ENCODE measurements at regions not wholly inside any gene's neighbourhood (a gene's known extent, or its start where the extent isn't known, plus 50 kb on each side); places are given as distances from the start of the nearest gene placed in this dataset.

DNA sequence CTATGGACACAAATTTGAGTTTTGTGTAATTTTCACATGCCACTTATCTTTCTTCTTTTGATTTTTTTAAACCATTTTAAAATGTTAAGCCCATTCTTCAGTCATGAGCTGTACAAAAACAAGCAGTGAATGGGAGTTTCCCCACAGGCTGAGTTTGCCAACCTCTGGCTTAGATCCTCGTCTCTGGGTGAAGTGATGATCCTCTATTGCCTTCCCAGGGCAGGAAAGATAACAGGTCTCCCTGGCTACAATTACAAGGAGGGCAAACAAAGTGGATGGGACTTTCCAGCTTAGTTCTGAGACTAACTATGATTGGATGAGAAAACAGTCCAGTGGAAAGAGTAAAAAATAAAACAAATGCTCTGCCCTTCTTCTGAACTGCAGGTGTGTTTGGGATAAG, 203.7 kb downstream of the SPTSSA start:
- TF ChIP-seq EZH2 (IDR thresholded peaks at IDR 0.05; ENCODE audit: borderline replicate concordance, insufficient read depth, low read depth, low read length, poor library complexity, severe bottlenecking), result no peak
- TF ChIP-seq, protein P1, sequence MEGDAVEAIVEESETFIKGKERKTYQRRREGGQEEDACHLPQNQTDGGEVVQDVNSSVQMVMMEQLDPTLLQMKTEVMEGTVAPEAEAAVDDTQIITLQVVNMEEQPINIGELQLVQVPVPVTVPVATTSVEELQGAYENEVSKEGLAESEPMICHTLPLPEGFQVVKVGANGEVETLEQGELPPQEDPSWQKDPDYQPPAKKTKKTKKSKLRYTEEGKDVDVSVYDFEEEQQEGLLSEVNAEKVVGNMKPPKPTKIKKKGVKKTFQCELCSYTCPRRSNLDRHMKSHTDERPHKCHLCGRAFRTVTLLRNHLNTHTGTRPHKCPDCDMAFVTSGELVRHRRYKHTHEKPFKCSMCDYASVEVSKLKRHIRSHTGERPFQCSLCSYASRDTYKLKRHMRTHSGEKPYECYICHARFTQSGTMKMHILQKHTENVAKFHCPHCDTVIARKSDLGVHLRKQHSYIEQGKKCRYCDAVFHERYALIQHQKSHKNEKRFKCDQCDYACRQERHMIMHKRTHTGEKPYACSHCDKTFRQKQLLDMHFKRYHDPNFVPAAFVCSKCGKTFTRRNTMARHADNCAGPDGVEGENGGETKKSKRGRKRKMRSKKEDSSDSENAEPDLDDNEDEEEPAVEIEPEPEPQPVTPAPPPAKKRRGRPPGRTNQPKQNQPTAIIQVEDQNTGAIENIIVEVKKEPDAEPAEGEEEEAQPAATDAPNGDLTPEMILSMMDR (IDR thresholded peaks at IDR 0.05), result no peak
